PC-9 (cell line): ENCODE measurements at regions not wholly inside any gene's neighbourhood (a gene's known extent, or its start where the extent isn't known, plus 50 kb on each side); places are given as distances from the start of the nearest gene placed in this dataset.

Experiments used
- CTCF ChIP-seq: fragments of 200-600 bp; sonication (generic); conservative IDR thresholded peaks from 2 replicates; pipeline ENCODE4 v1.6.1; 2017; ENCODE audit warnings: mixed run types, antibody characterized with exemption, mild to moderate bottlenecking, moderate library complexity
- EZH2 ChIP-seq: fragments of 200-600 bp; sonication (generic); IDR thresholded peaks from 2 replicates; pipeline ENCODE4 v1.8.0; 2017; ENCODE audit warnings: antibody characterized with exemption, low read depth

DNA sequence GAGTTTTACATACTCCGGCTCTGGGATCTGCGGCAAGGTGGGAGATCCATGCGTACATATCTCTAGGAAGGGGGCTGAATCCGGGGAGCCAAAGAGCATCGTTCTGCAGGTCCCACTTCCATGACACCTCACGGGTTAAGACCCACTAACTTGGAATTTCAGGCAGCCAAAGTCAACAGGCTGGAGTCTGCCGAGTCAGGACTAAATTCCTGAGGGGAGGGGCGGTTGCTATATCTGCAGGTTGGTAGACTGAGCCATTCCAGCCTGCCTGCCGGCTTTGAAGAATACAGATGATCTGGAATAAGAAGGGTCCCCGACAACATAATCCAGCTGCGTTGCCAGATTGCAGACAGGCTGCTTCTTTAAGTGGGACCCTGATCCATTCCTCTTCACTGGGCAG is 65.4 kb upstream of the PEX5L start:
- TF ChIP-seq CTCF, result no peak
- TF ChIP-seq EZH2, result no peak
